Fibroblast of villous mesenchyme (primary cell): ENCODE measurements at regions not wholly inside any gene's neighbourhood (a gene's known extent, or its start where the extent isn't known, plus 50 kb on each side); places are given as distances from the start of the nearest gene placed in this dataset.

Source experiments
- DNase-seq: peaks from one replicate; pipeline ENCODE4 v3.0.0-alpha.2; 2010; ENCODE audit warnings: low read depth
- H3K4me3 ChIP-seq: 2 replicates; pipeline ENCODE4 v1.5.1; 2011; ENCODE audit warnings: low read depth, mild to moderate bottlenecking, low read length
- CTCF ChIP-seq: IDR thresholded peaks from 2 replicates; pipeline ENCODE4 v1.5.1; 2012; ENCODE audit warnings: low read depth, mild to moderate bottlenecking, low read length; ENCODE audit not compliant: insufficient read depth

DNA sequence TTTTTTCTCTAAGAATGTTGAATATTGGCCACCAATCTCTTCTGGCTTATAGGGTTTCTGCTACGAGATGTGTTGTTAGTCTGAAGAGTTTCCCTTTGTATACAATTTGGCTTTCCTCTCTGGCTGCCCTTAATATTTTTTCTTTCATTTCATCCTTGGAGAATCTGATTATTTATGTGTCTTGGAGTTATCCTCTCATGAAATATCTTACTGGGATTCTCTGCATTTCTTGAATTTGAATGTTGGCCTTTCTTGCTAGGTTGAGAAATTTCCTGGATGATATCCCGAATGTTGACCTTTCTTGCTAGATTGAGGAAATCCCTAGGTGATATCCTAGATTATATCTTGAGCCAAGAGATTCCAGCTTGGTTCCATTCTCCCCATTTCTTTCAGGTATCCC is 125.6 kb downstream of the SLC5A7 start:
- no peak for TF ChIP-seq CTCF
- no peak for DNase-seq

GRCh38 chr2:108115868-108116267 is 123.9 kb upstream of the SULT1C3 start:
- no peak for TF ChIP-seq CTCF
- no peak for DNase-seq
- no peak overlapping the region for H3K4me3 ChIP-seq

More for the DNA sequence above, 125.6 kb downstream of the SLC5A7 start:
- no peak overlapping the region for H3K4me3 ChIP-seq

GRCh38 chr2:108118996-108119395 is 120.8 kb upstream of the SULT1C3 start:
- DNase-seq, result no peak
- no peak overlapping the region for H3K4me3 ChIP-seq
- TF ChIP-seq CTCF, result no peak

DNA sequence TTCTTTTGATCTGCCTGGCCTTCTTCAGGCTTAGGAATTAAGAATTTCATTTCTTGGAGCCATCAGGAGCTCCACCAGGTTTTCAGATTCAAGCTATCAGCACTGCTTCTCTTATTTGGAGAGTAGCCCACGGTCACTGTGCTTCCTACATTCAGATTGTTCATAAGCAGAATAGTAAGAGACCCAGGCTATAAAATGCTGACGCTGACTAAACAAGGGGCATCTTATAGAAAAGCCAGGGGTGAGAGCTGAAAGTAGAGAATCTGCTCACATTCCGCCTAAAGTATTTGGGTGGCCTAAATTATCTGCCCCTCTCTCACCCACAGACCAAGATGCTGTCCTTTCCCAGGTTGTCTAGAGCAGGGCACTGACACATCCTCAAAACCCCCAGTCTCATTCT is 120.3 kb upstream of the SULT1C3 start:
- no peak overlapping the region for H3K4me3 ChIP-seq
- DNase-seq, result no peak
- no peak for TF ChIP-seq CTCF

DNA sequence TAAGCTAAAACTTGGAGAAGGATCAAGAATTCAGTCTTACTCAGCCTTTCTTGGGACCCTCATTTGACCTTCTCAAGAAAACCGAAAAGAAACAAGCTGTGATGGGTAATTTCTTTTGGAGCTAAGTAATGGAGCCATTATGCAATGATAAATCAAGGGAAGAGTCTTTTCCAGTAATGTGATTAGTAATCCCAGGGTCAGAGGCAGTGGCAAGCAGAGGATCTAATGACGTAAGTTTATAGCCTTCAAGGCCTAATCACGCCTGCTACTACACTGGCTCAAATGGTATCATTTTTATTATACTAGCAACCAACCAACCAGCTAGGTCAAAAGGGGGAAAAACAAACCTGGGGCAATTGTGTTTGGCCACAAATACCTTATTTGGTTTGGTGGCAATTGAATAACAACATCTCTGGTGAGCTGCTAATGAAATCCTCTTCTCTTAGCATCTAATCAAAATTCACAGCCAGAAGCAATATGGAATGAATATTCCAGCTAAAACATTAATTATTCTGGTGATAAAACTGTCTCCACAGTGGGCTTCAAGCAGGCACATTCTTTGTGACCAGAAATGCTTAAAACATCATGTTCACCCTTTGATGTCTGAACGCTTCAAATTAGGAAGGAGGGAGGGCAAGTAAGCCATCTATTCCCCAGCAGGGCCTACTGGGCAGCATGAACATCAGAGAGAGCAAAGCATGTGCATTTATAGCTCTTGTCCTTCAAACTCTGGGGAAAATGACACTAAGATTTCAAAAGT is 114.9 kb upstream of the SULT1C3 start:
- H3K4me3 ChIP-seq, result no peak overlapping the region
- TF ChIP-seq CTCF, result no peak
- peak; percentile 14 for DNase-seq

- no peak overlapping the region for H3K4me3 ChIP-seq
- DNase-seq, result no peak
- no peak for TF ChIP-seq CTCF
These were observed 114.2 kb upstream of the SULT1C3 start for GRCh38 chr2:108125581-108125980.

- peak; percentile 10 for DNase-seq
- TF ChIP-seq CTCF, result no peak
These were observed 111.5 kb upstream of the SULT1C3 start for GRCh38 chr2:108128249-108128648.

More at GRCh38 chr2:108128249-108128648, 111.5 kb upstream of the SULT1C3 start:
- no peak overlapping the region for H3K4me3 ChIP-seq
